ENCODE measurements at regions not wholly inside any gene's neighbourhood (a gene's known extent, or its start where the extent isn't known, plus 50 kb on each side); places are given as distances from the start of the nearest gene placed in this dataset.

- DNase-seq (ENCODE audit: low read depth, low spot score): no peak
- no peak overlapping the region for H3K4me3 ChIP-seq (ENCODE audit: low read depth, low read length)
- in situ Hi-C loops (cut with HindIII; ENCODE audit: low sequenced_read_pairs): no loop called here
- TF ChIP-seq, protein P1, sequence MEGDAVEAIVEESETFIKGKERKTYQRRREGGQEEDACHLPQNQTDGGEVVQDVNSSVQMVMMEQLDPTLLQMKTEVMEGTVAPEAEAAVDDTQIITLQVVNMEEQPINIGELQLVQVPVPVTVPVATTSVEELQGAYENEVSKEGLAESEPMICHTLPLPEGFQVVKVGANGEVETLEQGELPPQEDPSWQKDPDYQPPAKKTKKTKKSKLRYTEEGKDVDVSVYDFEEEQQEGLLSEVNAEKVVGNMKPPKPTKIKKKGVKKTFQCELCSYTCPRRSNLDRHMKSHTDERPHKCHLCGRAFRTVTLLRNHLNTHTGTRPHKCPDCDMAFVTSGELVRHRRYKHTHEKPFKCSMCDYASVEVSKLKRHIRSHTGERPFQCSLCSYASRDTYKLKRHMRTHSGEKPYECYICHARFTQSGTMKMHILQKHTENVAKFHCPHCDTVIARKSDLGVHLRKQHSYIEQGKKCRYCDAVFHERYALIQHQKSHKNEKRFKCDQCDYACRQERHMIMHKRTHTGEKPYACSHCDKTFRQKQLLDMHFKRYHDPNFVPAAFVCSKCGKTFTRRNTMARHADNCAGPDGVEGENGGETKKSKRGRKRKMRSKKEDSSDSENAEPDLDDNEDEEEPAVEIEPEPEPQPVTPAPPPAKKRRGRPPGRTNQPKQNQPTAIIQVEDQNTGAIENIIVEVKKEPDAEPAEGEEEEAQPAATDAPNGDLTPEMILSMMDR (IDR thresholded peaks at IDR 0.05; ENCODE audit: low read depth, low read length): no peak
Observed at GRCh38 chrX:69066966-69067525, 98.2 kb downstream of the PJA1 start.

- TF ChIP-seq, protein P1 (IDR thresholded peaks at IDR 0.05; ENCODE audit: low read depth, low read length): no peak
- in situ Hi-C loops (cut with HindIII; ENCODE audit: low sequenced_read_pairs): no loop called here
- no peak for DNase-seq (ENCODE audit: low read depth, low spot score)
- H3K4me3 ChIP-seq (ENCODE audit: low read depth, low read length): no peak overlapping the region
Observed at GRCh38 chrX:69066021-69066757, 99.1 kb downstream of the PJA1 start.

DNA sequence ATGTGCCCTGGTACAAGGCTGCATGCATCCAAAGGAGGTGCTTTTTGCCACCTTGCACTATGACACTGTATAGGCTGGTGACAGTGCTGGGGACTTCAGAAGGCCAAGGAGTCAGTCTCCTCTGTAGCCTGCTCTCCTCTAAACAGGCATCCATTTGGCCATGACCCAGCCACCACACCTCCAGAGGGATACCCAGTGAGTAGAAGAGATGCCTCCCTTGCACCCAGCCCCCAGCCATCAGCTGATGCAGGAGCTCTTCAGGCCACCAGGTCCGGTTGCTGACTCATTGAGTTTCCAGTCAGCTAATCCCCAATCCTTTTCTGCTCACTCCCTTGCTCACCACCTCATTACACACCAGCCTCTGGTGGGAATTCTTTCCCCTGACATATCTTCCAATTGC, 99.8 kb downstream of the PJA1 start:
- H3K4me3 ChIP-seq (ENCODE audit: low read depth, low read length): no peak overlapping the region
- DNase-seq (ENCODE audit: low read depth, low spot score): no peak
- in situ Hi-C loops (cut with HindIII; ENCODE audit: low sequenced_read_pairs): no loop called here
- TF ChIP-seq, protein P1 (IDR thresholded peaks at IDR 0.05; ENCODE audit: low read depth, low read length): no peak

DNA sequence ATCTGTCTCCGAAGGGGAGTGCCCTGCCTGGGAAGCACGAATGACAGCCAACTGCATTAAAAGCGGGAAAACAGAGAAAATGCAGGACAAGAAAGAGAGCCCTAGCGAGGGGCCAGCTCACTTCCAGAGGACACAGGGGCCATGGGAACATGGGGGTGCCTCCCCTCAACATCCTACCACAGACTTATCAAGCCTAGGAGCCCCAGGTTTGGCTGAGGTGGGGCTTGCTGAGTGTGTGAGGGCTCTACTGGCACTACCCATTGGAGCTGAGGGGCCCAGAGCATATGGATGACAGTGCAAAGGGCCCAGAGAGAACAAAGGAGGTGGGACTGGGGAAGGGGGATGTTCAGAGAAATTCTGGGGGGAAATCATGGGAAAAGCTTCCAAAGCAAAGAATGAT, 101.8 kb downstream of the PJA1 start:
- TF ChIP-seq, protein P1 (IDR thresholded peaks at IDR 0.05; ENCODE audit: low read depth, low read length): no peak

GRCh38 chrX:69062493-69062892, 102.8 kb downstream of the PJA1 start:
- H3K4me3 ChIP-seq (ENCODE audit: low read depth, low read length): no peak overlapping the region
- no peak for DNase-seq (ENCODE audit: low read depth, low spot score)
- TF ChIP-seq, protein P1 (IDR thresholded peaks at IDR 0.05; ENCODE audit: low read depth, low read length): no peak
- in situ Hi-C loops (cut with HindIII; ENCODE audit: low sequenced_read_pairs): no loop called here

More for the DNA sequence above, 101.8 kb downstream of the PJA1 start:
- no peak overlapping the region for H3K4me3 ChIP-seq (ENCODE audit: low read depth, low read length)
- in situ Hi-C loops (cut with HindIII; ENCODE audit: low sequenced_read_pairs): no loop called here
- no peak for DNase-seq (ENCODE audit: low read depth, low spot score)

DNA sequence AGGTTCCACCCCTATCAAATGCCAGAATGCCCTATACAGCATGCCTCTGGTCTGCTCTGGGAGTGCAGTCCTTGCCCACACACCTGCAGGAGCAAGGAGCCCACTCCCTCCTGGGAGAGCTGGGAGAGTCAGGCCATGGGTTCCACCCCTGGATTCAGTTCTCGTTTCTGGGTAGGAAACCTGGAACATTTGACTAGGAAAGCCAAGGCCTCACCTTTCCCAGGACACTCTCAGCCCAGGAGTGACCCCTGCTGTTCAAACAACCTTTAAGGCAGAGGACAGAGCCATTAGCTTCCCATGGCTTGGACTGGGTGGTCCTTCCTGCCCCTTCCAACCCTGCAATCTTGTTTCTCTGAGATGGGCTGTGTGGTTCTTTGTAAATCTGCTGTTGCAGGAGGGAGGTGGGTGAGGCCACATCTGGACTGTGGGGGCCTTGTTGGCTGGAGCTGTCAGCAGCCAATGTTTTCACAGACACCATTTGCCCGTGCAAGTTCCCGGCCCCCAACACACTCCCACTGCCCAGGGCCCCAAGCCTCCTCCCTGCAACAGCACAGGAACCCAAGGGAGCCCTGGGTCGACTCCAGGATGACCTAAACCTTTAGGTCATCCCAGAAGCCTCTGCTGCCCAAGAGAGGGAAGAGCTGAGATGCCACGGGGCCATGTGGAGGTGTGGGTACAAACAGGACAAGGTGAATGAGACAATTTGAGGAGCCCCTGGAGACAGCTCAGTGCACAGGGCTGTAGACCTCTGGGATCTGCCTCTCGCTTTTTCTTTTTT, 104.4 kb downstream of the PJA1 start:
- TF ChIP-seq, protein P1 (IDR thresholded peaks at IDR 0.05; ENCODE audit: low read depth, low read length): peak; percentile 39
- no peak overlapping the region for H3K4me3 ChIP-seq (ENCODE audit: low read depth, low read length)
- DNase-seq (ENCODE audit: low read depth, low spot score): peak; percentile 34
- in situ Hi-C loops (cut with HindIII; ENCODE audit: low sequenced_read_pairs): no loop called here

All from astrocyte of the spinal cord (primary cell).